ENCODE measurements at regions not wholly inside any gene's neighbourhood (a gene's known extent, or its start where the extent isn't known, plus 50 kb on each side); places are given as distances from the start of the nearest gene placed in this dataset.

- intact Hi-C loops (cut with micrococcal nuclease) = no loop called here
- Histone ChIP-seq H3K4me3 (ENCODE audit: low read length) (no peak overlapping the region), H3K27ac (ENCODE audit: low read depth, low read length) (no peak overlapping the region), H3K9me3 (ENCODE audit: control insufficient read depth in 2 of 3, low read length in 3 of 3) (no peaks in the 10 kb centered on the region), H3K27me3 (ENCODE audit: control insufficient read depth in 2 of 2, insufficient read depth in 2 of 2, low read length in 2 of 2) (no peaks in the 10 kb centered on the region), H3K36me3 (ENCODE audit: control insufficient read depth in 2 of 3, insufficient read depth in 3 of 3, low read length in 3 of 3) (no peaks in the 10 kb centered on the region), H3K4me1 (ENCODE audit: control insufficient read depth in 2 of 2, insufficient read depth in 2 of 2, low read length in 2 of 2) (peaks cover 0 to 11% of the 10 kb centered on the region in 2 donors)
- ATAC-seq (no peak), DNase-seq (no peak)
- CTCF ChIA-PET = interaction anchor here (1.2 kb wide), 1 partner anchor 222 kb away, joined by 3 read pairs; no protein-coding TSS in a partner anchor
- H3K9me3 Mint-ChIP-seq = no peaks in the 10 kb centered on the region
- peaks cover 0 to 2% (median 0%) of the 10 kb centered on the region in 5 donors for H3K36me3 Mint-ChIP-seq
- POLR2A ChIA-PET = interaction anchor here (1.0 kb wide), 1 partner anchor 41 kb away, joined by 3 read pairs; no protein-coding TSS in a partner anchor
- H3K27ac Mint-ChIP-seq = peak overlapping the region in 1 of 9 donors; percentile 8
- H3K4me3 Mint-ChIP-seq = no peak overlapping the region
- H3K4me1 Mint-ChIP-seq = peaks cover 15 to 58% (median 46%) of the 10 kb centered on the region in 7 donors
- H3K27me3 Mint-ChIP-seq = no peaks in the 10 kb centered on the region
Observed at GRCh38 chr4:108567831-108568230, 52.5 kb upstream of the RPL34 start.

- H3K4me3 ChIP-seq (ENCODE audit: low read length) = no peak overlapping the region
- DNase-seq (no peak), ATAC-seq (no peak)
- H3K4me1 ChIP-seq (ENCODE audit: control insufficient read depth in 2 of 2, insufficient read depth in 2 of 2, low read length in 2 of 2) = no peaks in the 10 kb centered on the region
- peaks cover 0 to 14% (median 0%) of the 10 kb centered on the region in 5 donors for H3K36me3 Mint-ChIP-seq
- no peak overlapping the region for H3K27ac Mint-ChIP-seq
- ChIA-PET POLR2A (no interaction called here), CTCF (no interaction called here)
- no peak overlapping the region for H3K27ac ChIP-seq (ENCODE audit: low read depth, low read length)
- no peaks in the 10 kb centered on the region for H3K27me3 ChIP-seq (ENCODE audit: control insufficient read depth in 2 of 2, insufficient read depth in 2 of 2, low read length in 2 of 2)
- H3K9me3 ChIP-seq (ENCODE audit: control insufficient read depth in 2 of 3, low read length in 3 of 3) = no peaks in the 10 kb centered on the region
- H3K9me3 Mint-ChIP-seq = peaks cover 0 to 2% (median 0%) of the 10 kb centered on the region in 11 donors
- no peak overlapping the region for H3K4me3 Mint-ChIP-seq
- no peaks in the 10 kb centered on the region for H3K36me3 ChIP-seq (ENCODE audit: control insufficient read depth in 2 of 3, insufficient read depth in 3 of 3, low read length in 3 of 3)
- H3K4me1 Mint-ChIP-seq = peaks cover 4 to 18% (median 14%) of the 10 kb centered on the region in 7 donors
- intact Hi-C loops (cut with micrococcal nuclease) = no loop called here
- no peaks in the 10 kb centered on the region for H3K27me3 Mint-ChIP-seq
Observed at GRCh38 chr4:108561116-108561515, 59.3 kb upstream of the RPL34 start.

GRCh38 chr4:108560616-108561015 lies 59.8 kb upstream of the RPL34 start:
- peaks cover 0 to 19% (median 5%) of the 10 kb centered on the region in 5 donors for H3K36me3 Mint-ChIP-seq
- H3K4me1 Mint-ChIP-seq = peaks cover 4 to 18% (median 14%) of the 10 kb centered on the region in 7 donors
- no peak overlapping the region for H3K27ac Mint-ChIP-seq
- no peaks in the 10 kb centered on the region for H3K27me3 Mint-ChIP-seq
- CTCF ChIA-PET = no interaction called here
- ATAC-seq (no peak), DNase-seq (no peak)
- no peaks in the 10 kb centered on the region for H3K4me1 ChIP-seq (ENCODE audit: control insufficient read depth in 2 of 2, insufficient read depth in 2 of 2, low read length in 2 of 2)
- H3K27me3 ChIP-seq (ENCODE audit: control insufficient read depth in 2 of 2, insufficient read depth in 2 of 2, low read length in 2 of 2) = no peaks in the 10 kb centered on the region
- intact Hi-C loops (cut with micrococcal nuclease) = no loop called here
- H3K4me3 Mint-ChIP-seq = no peak overlapping the region
- POLR2A ChIA-PET = no interaction called here
- H3K9me3 Mint-ChIP-seq = peaks cover 0 to 2% (median 0%) of the 10 kb centered on the region in 11 donors
- no peaks in the 10 kb centered on the region for H3K36me3 ChIP-seq (ENCODE audit: control insufficient read depth in 2 of 3, insufficient read depth in 3 of 3, low read length in 3 of 3)
- no peak overlapping the region for H3K4me3 ChIP-seq (ENCODE audit: low read length)
- H3K9me3 ChIP-seq (ENCODE audit: control insufficient read depth in 2 of 3, low read length in 3 of 3) = no peaks in the 10 kb centered on the region
- no peak overlapping the region for H3K27ac ChIP-seq (ENCODE audit: low read depth, low read length)

GRCh38 chr4:108559911-108560310 lies 60.5 kb upstream of the RPL34 start:
- H3K4me3 ChIP-seq (ENCODE audit: low read length) = no peak overlapping the region
- Mint-ChIP-seq H3K9me3 (peaks cover 0 to 4% (median 0%) of the 10 kb centered on the region in 11 donors), H3K36me3 (peaks cover 0 to 26% (median 10%) of the 10 kb centered on the region in 5 donors), H3K4me1 (peaks cover 4 to 13% (median 10%) of the 10 kb centered on the region in 7 donors), H3K27me3 (no peaks in the 10 kb centered on the region), H3K27ac (no peak overlapping the region), H3K4me3 (no peak overlapping the region)
- H3K9me3 ChIP-seq (ENCODE audit: control insufficient read depth in 2 of 3, low read length in 3 of 3) = no peaks in the 10 kb centered on the region
- ChIA-PET CTCF (no interaction called here), POLR2A (no interaction called here)
- no peaks in the 10 kb centered on the region for H3K4me1 ChIP-seq (ENCODE audit: control insufficient read depth in 2 of 2, insufficient read depth in 2 of 2, low read length in 2 of 2)
- DNase-seq (no peak), ATAC-seq (no peak)
- no peaks in the 10 kb centered on the region for H3K27me3 ChIP-seq (ENCODE audit: control insufficient read depth in 2 of 2, insufficient read depth in 2 of 2, low read length in 2 of 2)
- H3K36me3 ChIP-seq (ENCODE audit: control insufficient read depth in 2 of 3, insufficient read depth in 3 of 3, low read length in 3 of 3) = no peaks in the 10 kb centered on the region
- intact Hi-C loops (cut with micrococcal nuclease) = no loop called here
- no peak overlapping the region for H3K27ac ChIP-seq (ENCODE audit: low read depth, low read length)

- Histone ChIP-seq H3K36me3 (ENCODE audit: control insufficient read depth in 2 of 3, insufficient read depth in 3 of 3, low read length in 3 of 3) (no peaks in the 10 kb centered on the region), H3K4me1 (ENCODE audit: control insufficient read depth in 2 of 2, insufficient read depth in 2 of 2, low read length in 2 of 2) (no peaks in the 10 kb centered on the region), H3K9me3 (ENCODE audit: control insufficient read depth in 2 of 3, low read length in 3 of 3) (no peaks in the 10 kb centered on the region), H3K4me3 (ENCODE audit: low read length) (no peak overlapping the region), H3K27ac (ENCODE audit: low read depth, low read length) (no peak overlapping the region), H3K27me3 (ENCODE audit: control insufficient read depth in 2 of 2, insufficient read depth in 2 of 2, low read length in 2 of 2) (no peaks in the 10 kb centered on the region)
- H3K36me3 Mint-ChIP-seq = peaks cover 0 to 26% (median 10%) of the 10 kb centered on the region in 5 donors
- no peaks in the 10 kb centered on the region for H3K27me3 Mint-ChIP-seq
- ATAC-seq = no peak
- intact Hi-C loops (cut with micrococcal nuclease) = no loop called here
- ChIA-PET POLR2A (no interaction called here), CTCF (no interaction called here)
- H3K9me3 Mint-ChIP-seq = peaks cover 0 to 4% (median 0%) of the 10 kb centered on the region in 11 donors
- peaks cover 2 to 8% (median 4%) of the 10 kb centered on the region in 7 donors for H3K4me1 Mint-ChIP-seq
- DNase-seq = no peak
- H3K4me3 Mint-ChIP-seq = no peak overlapping the region
- no peak overlapping the region for H3K27ac Mint-ChIP-seq
Observed at GRCh38 chr4:108559068-108559793, 61.1 kb upstream of the RPL34 start.

GRCh38 chr4:108556588-108557200 lies 63.7 kb upstream of the RPL34 start:
- no peak overlapping the region for H3K4me3 Mint-ChIP-seq
- no peaks in the 10 kb centered on the region for H3K27me3 Mint-ChIP-seq
- intact Hi-C loops (cut with micrococcal nuclease) = no loop called here
- Histone ChIP-seq H3K4me3 (ENCODE audit: low read length) (no peak overlapping the region), H3K4me1 (ENCODE audit: control insufficient read depth in 2 of 2, insufficient read depth in 2 of 2, low read length in 2 of 2) (no peaks in the 10 kb centered on the region), H3K27ac (ENCODE audit: low read depth, low read length) (no peak overlapping the region), H3K27me3 (ENCODE audit: control insufficient read depth in 2 of 2, insufficient read depth in 2 of 2, low read length in 2 of 2) (no peaks in the 10 kb centered on the region), H3K9me3 (ENCODE audit: control insufficient read depth in 2 of 3, low read length in 3 of 3) (no peaks in the 10 kb centered on the region), H3K36me3 (ENCODE audit: control insufficient read depth in 2 of 3, insufficient read depth in 3 of 3, low read length in 3 of 3) (no peaks in the 10 kb centered on the region)
- POLR2A ChIA-PET = no interaction called here
- DNase-seq = no peak
- no peak for ATAC-seq
- peaks cover 0 to 17% (median 3%) of the 10 kb centered on the region in 11 donors for H3K9me3 Mint-ChIP-seq
- H3K36me3 Mint-ChIP-seq = peaks cover 3 to 45% (median 18%) of the 10 kb centered on the region in 5 donors
- no peak overlapping the region for H3K27ac Mint-ChIP-seq
- H3K4me1 Mint-ChIP-seq = peaks cover 0 to 8% (median 2%) of the 10 kb centered on the region in 7 donors
- CTCF ChIA-PET = no interaction called here
